B cell (primary cell): ENCODE measurements at regions not wholly inside any gene's neighbourhood (a gene's known extent, or its start where the extent isn't known, plus 50 kb on each side); places are given as distances from the start of the nearest gene placed in this dataset.

Source experiments
- EZH2 ChIP-seq: IDR thresholded peaks from 2 replicates; pipeline ENCODE4 v1.6.1; 2012; ENCODE audit warnings: borderline replicate concordance, low read depth, mild to moderate bottlenecking, moderate library complexity, low read length; ENCODE audit not compliant: insufficient read depth, poor library complexity, severe bottlenecking
- TF ChIP-seq, protein P1 (sequence below): fragments of 200-600 bp; IDR thresholded peaks from one replicate; pipeline ENCODE4 v1.8.0; 2022; ENCODE audit warnings: antibody characterized with exemption, mild to moderate bottlenecking

DNA sequence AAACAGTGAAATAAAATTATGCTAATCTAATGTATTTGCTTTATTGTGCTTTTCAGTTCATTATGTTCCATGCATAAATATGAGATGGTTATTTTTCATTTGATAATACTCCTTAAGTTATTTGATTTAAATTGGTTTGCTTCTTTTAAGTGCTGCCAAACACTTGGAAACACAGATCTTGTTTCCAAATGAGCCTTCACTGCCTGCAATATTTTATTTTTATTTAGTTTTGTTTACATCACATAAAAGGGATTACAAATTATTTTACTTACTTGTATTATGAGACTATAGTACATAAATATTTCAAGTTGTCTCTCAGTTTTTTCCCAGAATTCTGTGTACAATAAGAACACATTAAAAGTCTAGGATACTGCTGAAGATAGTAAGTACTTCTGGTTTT is 1662.4 kb upstream of the B3GALT2 start:
- TF ChIP-seq, protein P1, sequence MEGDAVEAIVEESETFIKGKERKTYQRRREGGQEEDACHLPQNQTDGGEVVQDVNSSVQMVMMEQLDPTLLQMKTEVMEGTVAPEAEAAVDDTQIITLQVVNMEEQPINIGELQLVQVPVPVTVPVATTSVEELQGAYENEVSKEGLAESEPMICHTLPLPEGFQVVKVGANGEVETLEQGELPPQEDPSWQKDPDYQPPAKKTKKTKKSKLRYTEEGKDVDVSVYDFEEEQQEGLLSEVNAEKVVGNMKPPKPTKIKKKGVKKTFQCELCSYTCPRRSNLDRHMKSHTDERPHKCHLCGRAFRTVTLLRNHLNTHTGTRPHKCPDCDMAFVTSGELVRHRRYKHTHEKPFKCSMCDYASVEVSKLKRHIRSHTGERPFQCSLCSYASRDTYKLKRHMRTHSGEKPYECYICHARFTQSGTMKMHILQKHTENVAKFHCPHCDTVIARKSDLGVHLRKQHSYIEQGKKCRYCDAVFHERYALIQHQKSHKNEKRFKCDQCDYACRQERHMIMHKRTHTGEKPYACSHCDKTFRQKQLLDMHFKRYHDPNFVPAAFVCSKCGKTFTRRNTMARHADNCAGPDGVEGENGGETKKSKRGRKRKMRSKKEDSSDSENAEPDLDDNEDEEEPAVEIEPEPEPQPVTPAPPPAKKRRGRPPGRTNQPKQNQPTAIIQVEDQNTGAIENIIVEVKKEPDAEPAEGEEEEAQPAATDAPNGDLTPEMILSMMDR = no peak
- TF ChIP-seq EZH2 = no peak
